Smooth muscle cell (in vitro differentiated cells): ENCODE measurements at regions not wholly inside any gene's neighbourhood (a gene's known extent, or its start where the extent isn't known, plus 50 kb on each side); places are given as distances from the start of the nearest gene placed in this dataset.
A peak's percentile ranks its signal among the peaks of the same experiment; 100 is the strongest.

Experiments used
- DNase-seq: peaks from one replicate; lab custom pipeline; 2025; ENCODE audit not compliant: unreplicated experiment; lab: John Stamatoyannopoulos, UW
- H2AFZ ChIP-seq: fragments of 200-600 bp; sonication (generic); 2 replicates; pipeline ENCODE4 v1.6.0; 2016; ENCODE audit warnings: antibody characterized with exemption, low read depth, mild to moderate bottlenecking
- H3F3A ChIP-seq: fragments of 200-600 bp; sonication (generic); 2 replicates; pipeline ENCODE4 v1.6.0; 2017; ENCODE audit warnings: antibody characterized with exemption, low read depth
- H3K27ac ChIP-seq: fragments of 200-600 bp; sonication (generic); 2 replicates; pipeline ENCODE4 v1.5.1; 2016; ENCODE audit warnings: low read depth, mild to moderate bottlenecking
- H3K27me3 ChIP-seq: fragments of 200-600 bp; sonication (generic); 2 replicates; pipeline ENCODE4 v1.6.1; 2016; ENCODE audit warnings: low read depth, mild to moderate bottlenecking
- H3K36me3 ChIP-seq: fragments of 200-600 bp; sonication (generic); 2 replicates; pipeline ENCODE4 v1.5.1; 2016; ENCODE audit warnings: low read depth
- H3K4me1 ChIP-seq: fragments of 200-600 bp; sonication (generic); 2 replicates; pipeline ENCODE4 v1.5.1; 2016; ENCODE audit warnings: low read depth
- H3K4me2 ChIP-seq: fragments of 200-600 bp; sonication (generic); 2 replicates; pipeline ENCODE4 v1.6.0; 2016; ENCODE audit warnings: mild to moderate bottlenecking
- H3K4me3 ChIP-seq: fragments of 200-600 bp; sonication (generic); 2 replicates; pipeline ENCODE4 v1.5.1; 2016; ENCODE audit warnings: mild to moderate bottlenecking
- H3K79me2 ChIP-seq: fragments of 200-600 bp; sonication (generic); 2 replicates; pipeline ENCODE4 v1.6.0; 2016; ENCODE audit warnings: low read depth, mild to moderate bottlenecking
- H3K9ac ChIP-seq: fragments of 200-600 bp; sonication (generic); 2 replicates; pipeline ENCODE4 v1.6.0; 2016; ENCODE audit warnings: low read depth
- H3K9me3 ChIP-seq: fragments of 200-600 bp; sonication (generic); replicated peaks from 2 replicates; pipeline ENCODE4 v1.5.1; 2016; ENCODE audit warnings: low read depth
- H4K20me1 ChIP-seq: fragments of 200-600 bp; sonication (generic); 2 replicates; pipeline ENCODE4 v1.6.0; 2016; ENCODE audit warnings: low read depth
- WGBS: methylation state at CpG from one replicate; pipeline ENCODE4 v1.1.7; 2016; ENCODE audit warnings: low lambda C conversion rate; 5-methylcytosine and 5-hydroxymethylcytosine counted together
- TF ChIP-seq, protein P1 (sequence below): fragments of 200-600 bp; sonication (generic); IDR thresholded peaks from 2 replicates; pipeline ENCODE4 v1.5.1; 2017; ENCODE audit warnings: borderline replicate concordance, mild to moderate bottlenecking, antibody characterized with exemption; ENCODE audit not compliant: insufficient read depth, poor library complexity, severe bottlenecking

DNA sequence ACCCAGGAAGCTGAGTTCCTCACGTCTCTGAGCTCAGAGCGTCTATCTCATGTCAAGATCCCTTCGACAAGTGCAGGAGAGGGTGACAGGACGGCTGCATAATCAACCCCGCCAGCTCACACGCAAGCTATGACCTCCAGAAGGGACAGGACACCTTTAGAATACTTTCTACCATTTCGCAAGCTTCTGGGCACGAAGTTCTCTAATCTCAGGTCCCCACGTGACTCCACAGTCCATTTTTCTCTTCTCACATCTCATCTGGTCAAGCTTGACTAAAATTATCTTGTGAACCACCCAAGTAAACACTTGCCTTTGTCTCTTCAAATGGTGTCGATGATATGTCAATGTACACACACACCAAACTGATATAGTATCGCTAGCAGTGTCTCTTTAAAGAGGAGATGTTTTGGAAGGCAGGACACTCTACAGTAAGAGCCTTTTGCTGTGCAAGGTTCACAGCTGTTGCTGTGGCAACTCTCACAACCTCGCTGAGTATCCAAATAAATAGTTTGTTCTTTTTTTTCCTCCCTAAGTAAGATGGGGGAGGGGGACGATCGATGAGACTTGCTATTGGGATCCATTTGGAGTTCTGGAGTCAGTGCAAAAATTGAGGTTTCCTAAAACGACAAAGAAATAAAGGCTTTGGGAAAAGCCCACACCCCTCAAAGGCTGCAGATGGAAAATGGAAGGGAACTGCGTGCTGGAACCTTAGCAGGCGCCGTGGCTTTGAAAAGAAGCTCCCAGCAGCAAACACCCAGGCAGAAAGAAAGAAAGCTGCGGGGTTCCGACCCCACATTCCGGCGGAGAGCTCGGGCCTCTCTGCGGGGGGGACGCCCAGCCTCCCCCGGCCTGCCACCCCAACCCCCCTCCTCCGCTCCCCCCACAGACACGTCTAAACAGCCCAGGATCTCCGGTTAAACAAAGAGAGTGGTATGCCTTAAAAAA lies 215.4 kb upstream of the UBASH3B start:
- TF ChIP-seq, protein P1, sequence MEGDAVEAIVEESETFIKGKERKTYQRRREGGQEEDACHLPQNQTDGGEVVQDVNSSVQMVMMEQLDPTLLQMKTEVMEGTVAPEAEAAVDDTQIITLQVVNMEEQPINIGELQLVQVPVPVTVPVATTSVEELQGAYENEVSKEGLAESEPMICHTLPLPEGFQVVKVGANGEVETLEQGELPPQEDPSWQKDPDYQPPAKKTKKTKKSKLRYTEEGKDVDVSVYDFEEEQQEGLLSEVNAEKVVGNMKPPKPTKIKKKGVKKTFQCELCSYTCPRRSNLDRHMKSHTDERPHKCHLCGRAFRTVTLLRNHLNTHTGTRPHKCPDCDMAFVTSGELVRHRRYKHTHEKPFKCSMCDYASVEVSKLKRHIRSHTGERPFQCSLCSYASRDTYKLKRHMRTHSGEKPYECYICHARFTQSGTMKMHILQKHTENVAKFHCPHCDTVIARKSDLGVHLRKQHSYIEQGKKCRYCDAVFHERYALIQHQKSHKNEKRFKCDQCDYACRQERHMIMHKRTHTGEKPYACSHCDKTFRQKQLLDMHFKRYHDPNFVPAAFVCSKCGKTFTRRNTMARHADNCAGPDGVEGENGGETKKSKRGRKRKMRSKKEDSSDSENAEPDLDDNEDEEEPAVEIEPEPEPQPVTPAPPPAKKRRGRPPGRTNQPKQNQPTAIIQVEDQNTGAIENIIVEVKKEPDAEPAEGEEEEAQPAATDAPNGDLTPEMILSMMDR = no peak
- peak overlapping the region; percentile 73 for H3K4me3 ChIP-seq
- no peaks in the 10 kb centered on the region for H4K20me1 ChIP-seq
- no peaks in the 10 kb centered on the region for H3K27me3 ChIP-seq
- H2AFZ ChIP-seq = peak overlapping the region; percentile 99
- H3K9me3 ChIP-seq = no peaks in the 10 kb centered on the region
- peaks cover 9% of the 10 kb centered on the region for H3F3A ChIP-seq
- H3K79me2 ChIP-seq = no peaks in the 10 kb centered on the region
- H3K4me2 ChIP-seq = peak overlapping the region; percentile 98
- no peaks in the 10 kb centered on the region for H3K36me3 ChIP-seq
- peak overlapping the region; percentile 66 for H3K27ac ChIP-seq
- peaks cover 21% of the 10 kb centered on the region for H3K4me1 ChIP-seq
- DNase-seq = no peak
- 15% methylated on average over 25 of the region's 29 CpGs for WGBS
- H3K9ac ChIP-seq = peak overlapping the region; percentile 84

DNA sequence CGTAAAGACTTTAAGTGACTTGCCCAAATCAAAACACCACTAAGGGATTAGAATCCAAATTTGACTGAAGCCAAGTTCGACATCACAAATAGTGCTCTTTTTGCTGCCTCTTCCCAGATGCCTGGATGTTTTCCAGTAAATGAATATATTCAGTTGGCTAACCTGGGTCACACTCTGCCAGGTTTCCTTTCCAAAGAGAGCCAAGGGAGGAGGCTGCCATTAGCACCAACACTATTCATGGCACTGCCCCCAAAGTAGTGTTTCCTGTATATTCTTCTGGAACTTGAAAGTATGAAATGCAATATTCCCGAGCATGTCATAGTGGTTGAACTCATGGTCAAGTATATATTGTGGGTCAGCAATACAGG lies 219.3 kb upstream of the UBASH3B start:
- no peak overlapping the region for H3K9ac ChIP-seq
- peaks cover 20% of the 10 kb centered on the region for H3K4me1 ChIP-seq
- no peak overlapping the region for H3K4me3 ChIP-seq
- no peak overlapping the region for H3K4me2 ChIP-seq
- TF ChIP-seq, protein P1 = no peak
- H3K27me3 ChIP-seq = no peaks in the 10 kb centered on the region
- H4K20me1 ChIP-seq = no peaks in the 10 kb centered on the region
- no peaks in the 10 kb centered on the region for H3K36me3 ChIP-seq
- DNase-seq = no peak
- no peaks in the 10 kb centered on the region for H3K79me2 ChIP-seq
- H2AFZ ChIP-seq = no peak overlapping the region
- H3K27ac ChIP-seq = no peak overlapping the region
- 96% methylated on average over 3 of the region's 3 CpGs for WGBS
- no peaks in the 10 kb centered on the region for H3F3A ChIP-seq
- H3K9me3 ChIP-seq = no peaks in the 10 kb centered on the region

DNA sequence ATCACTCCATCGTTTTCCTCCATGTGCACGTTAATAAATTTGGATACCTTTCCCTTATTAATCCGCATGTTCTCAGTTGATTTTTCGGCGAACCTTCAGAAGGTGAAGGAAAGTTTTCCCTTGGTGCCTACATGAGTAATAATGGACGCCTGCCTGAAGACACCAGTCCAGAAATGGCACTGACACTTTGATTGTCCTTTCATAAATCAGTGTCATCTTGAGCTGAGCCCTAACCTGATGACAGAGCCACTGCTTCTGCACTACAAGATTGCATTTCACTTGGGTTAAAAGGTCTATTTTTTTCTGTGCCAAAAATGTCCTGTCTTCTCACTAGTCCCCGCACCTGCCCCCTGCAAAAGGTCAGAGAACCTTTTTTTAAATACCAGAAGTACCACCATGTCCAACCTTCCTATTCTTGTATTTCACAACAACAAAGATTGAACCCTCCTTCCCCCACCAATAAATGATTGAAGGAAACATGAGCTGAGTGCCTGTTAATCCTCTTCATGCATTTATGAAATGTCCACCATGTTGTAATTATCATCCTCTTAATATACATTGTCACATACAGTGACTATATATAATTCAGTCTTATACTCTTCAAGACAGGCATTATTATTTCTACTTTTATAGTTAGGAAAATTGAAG lies 219.9 kb upstream of the UBASH3B start:
- H3K36me3 ChIP-seq = no peaks in the 10 kb centered on the region
- H3F3A ChIP-seq = no peaks in the 10 kb centered on the region
- H3K27me3 ChIP-seq = no peaks in the 10 kb centered on the region
- no peaks in the 10 kb centered on the region for H4K20me1 ChIP-seq
- no peak overlapping the region for H3K4me3 ChIP-seq
- no peak overlapping the region for H3K4me2 ChIP-seq
- no peaks in the 10 kb centered on the region for H3K9me3 ChIP-seq
- no peaks in the 10 kb centered on the region for H3K79me2 ChIP-seq
- peaks cover 15% of the 10 kb centered on the region for H3K4me1 ChIP-seq
- 95% methylated on average over 7 of the region's 7 CpGs for WGBS
- H2AFZ ChIP-seq = no peak overlapping the region
- no peak overlapping the region for H3K9ac ChIP-seq
- no peak for DNase-seq
- TF ChIP-seq, protein P1 = no peak
- H3K27ac ChIP-seq = no peak overlapping the region
